CD8-positive, alpha-beta memory T cell (primary cell): ENCODE measurements at regions not wholly inside any gene's neighbourhood (a gene's known extent, or its start where the extent isn't known, plus 50 kb on each side); places are given as distances from the start of the nearest gene placed in this dataset.
A peak's percentile ranks its signal among the peaks of the same experiment; 100 is the strongest.
"Not testable (repeated sequence)": the region's sequence is repeated elsewhere in the genome, so short reads cannot be mapped to it uniquely, and the experiment has no call there.

ENCODE experiments used
- CTCF ChIA-PET: fragments of 350-600 bp; sonication (Branson Sonifier 250); formaldehyde crosslinking; loops from one replicate; lab custom pipeline; 2021; ENCODE audit warnings: antibody characterized with exemption; lab: Charles Lee
- POLR2A ChIA-PET: fragments of 350-600 bp; sonication (Branson Sonifier 250); formaldehyde crosslinking; loops from one replicate; lab custom pipeline; 2021; ENCODE audit warnings: antibody characterized with exemption; lab: Charles Lee
- DNase-seq, 5 donors: peaks; one replicate each; pipeline versions ENCODE4 v3.0.0 to v3.0.0-alpha.2; 2020 to 2022; ENCODE audit warnings: mixed read lengths in 1 of 5
- H3K27ac ChIP-seq: one replicate; pipeline ENCODE4 v1.7.0; 2013; ENCODE audit warnings: low read depth, mild to moderate bottlenecking, low read length, moderate library complexity
- H3K27me3 ChIP-seq: 2 replicates; pipeline ENCODE4 v1.7.0; 2013; ENCODE audit warnings: low read length, mild to moderate bottlenecking; ENCODE audit not compliant: insufficient read depth, poor library complexity, severe bottlenecking
- H3K36me3 ChIP-seq: 2 replicates; pipeline ENCODE4 v1.7.0; 2013; ENCODE audit warnings: mild to moderate bottlenecking, low read length, moderate library complexity; ENCODE audit not compliant: insufficient read depth
- H3K4me1 ChIP-seq: 2 replicates; pipeline ENCODE4 v1.7.0; 2013; ENCODE audit warnings: mild to moderate bottlenecking, low read length, moderate library complexity; ENCODE audit not compliant: insufficient read depth
- H3K4me3 ChIP-seq: 2 replicates; pipeline ENCODE4 v1.7.0; 2013; ENCODE audit warnings: mild to moderate bottlenecking, low read length
- H3K9me3 ChIP-seq: 2 replicates; pipeline ENCODE4 v1.7.0; 2013; ENCODE audit warnings: mild to moderate bottlenecking, low read length
- H3K27ac Mint-ChIP-seq, 8 donors: one replicate each; pipeline ENCODE4 v1.8.0; 2020 to 2021; ENCODE audit warnings: mixed read lengths in 8 of 8, mild to moderate bottlenecking in 6 of 8, inconsistent platforms in 3 of 8, moderate library complexity in 3 of 8
- H3K27me3 Mint-ChIP-seq, 2 donors: one replicate each; pipeline ENCODE4 v1.8.0; 2020 to 2021; ENCODE audit warnings: mixed read lengths in 2 of 2, mild to moderate bottlenecking in 1 of 2, moderate library complexity in 1 of 2
- H3K36me3 Mint-ChIP-seq, 3 donors: one replicate each; pipeline ENCODE4 v1.8.0; 2020 to 2021; ENCODE audit warnings: mixed read lengths in 3 of 3, inconsistent platforms in 1 of 3, mild to moderate bottlenecking in 1 of 3
- H3K4me1 Mint-ChIP-seq, 3 donors: one replicate each; pipeline ENCODE4 v1.8.0; 2020 to 2021; ENCODE audit warnings: mixed read lengths in 3 of 3, inconsistent platforms in 1 of 3, mild to moderate bottlenecking in 1 of 3
- H3K4me3 Mint-ChIP-seq, 7 donors: one replicate each; pipeline ENCODE4 v1.8.0; 2020 to 2021; ENCODE audit warnings: mixed read lengths in 7 of 7, mild to moderate bottlenecking in 6 of 7, moderate library complexity in 4 of 7, inconsistent platforms in 2 of 7
- H3K9me3 Mint-ChIP-seq, 5 donors: one replicate each; pipeline ENCODE4 v1.8.0; 2020 to 2022; ENCODE audit warnings: mixed read lengths in 5 of 5, mild to moderate bottlenecking in 3 of 5, moderate library complexity in 2 of 5, inconsistent platforms in 1 of 5

DNA sequence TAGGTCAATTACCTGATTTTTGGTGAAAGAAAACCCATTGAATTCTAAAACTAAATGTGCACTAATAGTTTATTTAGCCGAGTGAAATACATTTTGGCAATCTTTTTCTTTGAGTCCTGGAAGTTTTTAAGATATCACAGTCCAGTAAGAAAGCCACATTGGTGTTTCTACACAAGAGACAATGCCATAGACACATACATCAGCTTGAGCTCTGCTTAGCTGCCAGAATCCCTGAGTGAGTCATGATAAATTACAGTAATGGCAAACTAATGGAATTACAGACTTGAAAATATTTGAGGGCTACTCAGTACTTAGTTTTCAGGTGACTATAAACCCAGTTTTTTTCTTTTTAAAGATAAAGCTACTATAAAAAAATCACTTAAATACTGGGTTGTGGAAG, 155.4 kb downstream of the OR4C45 start:
- H3K4me3 ChIP-seq = no peak overlapping the region
- Mint-ChIP-seq H3K36me3 (no peaks in the 10 kb centered on the region), H3K27me3 (no peaks in the 10 kb centered on the region), H3K27ac (no peak overlapping the region), H3K4me1 (no peaks in the 10 kb centered on the region), H3K4me3 (no peak overlapping the region), H3K9me3 (peaks cover 4 to 35% (median 19%) of the 10 kb centered on the region in 5 donors)
- ChIA-PET POLR2A (no interaction called here), CTCF (no interaction called here)
- DNase-seq = no peak
- no peaks in the 10 kb centered on the region for H3K36me3 ChIP-seq
- H3K9me3 ChIP-seq = no peaks in the 10 kb centered on the region
- no peaks in the 10 kb centered on the region for H3K27me3 ChIP-seq
- H3K4me1 ChIP-seq = no peaks in the 10 kb centered on the region
- H3K27ac ChIP-seq = no peak overlapping the region

DNA sequence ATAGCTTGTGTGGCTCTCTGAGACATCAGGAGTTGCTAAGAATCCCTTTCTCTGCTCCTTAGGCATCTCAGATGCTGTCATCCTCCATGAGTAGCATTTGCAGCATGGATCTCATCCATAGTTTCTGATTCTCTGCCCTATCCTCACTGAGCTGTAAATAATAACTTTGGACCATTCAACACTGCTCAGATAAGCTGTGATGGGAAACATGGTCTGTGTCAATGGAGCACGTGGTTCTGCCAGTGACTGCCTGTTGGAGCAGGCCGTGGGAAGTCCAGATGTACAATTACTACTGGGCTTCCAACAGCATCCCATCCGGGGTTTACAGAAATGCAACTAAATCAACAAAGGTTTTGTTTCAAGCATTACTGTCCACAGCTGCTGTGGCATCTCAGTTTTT, 160.1 kb downstream of the OR4C45 start:
- no peaks in the 10 kb centered on the region for H3K4me1 Mint-ChIP-seq

DNA sequence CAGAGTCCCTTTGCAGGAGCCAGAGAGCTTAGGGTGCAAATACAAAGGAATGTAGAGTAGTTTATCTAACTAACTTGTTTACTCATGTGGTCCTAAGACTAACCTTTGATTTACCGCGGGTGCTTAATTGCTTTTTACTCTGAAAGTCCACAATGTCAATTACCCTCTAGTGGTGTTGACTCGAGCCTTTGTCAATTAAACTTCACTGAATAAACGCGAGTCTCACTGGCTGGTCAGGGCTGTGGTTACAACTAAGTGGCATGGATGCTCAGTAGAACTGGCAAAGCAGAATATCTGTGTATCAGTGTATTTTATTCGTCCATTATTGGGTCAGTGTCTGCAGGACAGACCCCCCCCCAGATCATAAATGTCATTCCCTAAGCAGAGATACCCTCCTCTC, 181.7 kb downstream of the OR4C45 start:
- Histone ChIP-seq H3K36me3 (no peaks in the 10 kb centered on the region), H3K4me1 (no peaks in the 10 kb centered on the region), H3K4me3 (no peak overlapping the region), H3K9me3 (no peaks in the 10 kb centered on the region), H3K27me3 (no peaks in the 10 kb centered on the region), H3K27ac (no peak overlapping the region)
- Mint-ChIP-seq H3K4me1 (no peaks in the 10 kb centered on the region), H3K9me3 (peaks cover 10 to 41% (median 13%) of the 10 kb centered on the region in 5 donors), H3K4me3 (no peak overlapping the region), H3K27ac (peak overlapping the region in 1 of 8 donors; percentile 56), H3K27me3 (no peaks in the 10 kb centered on the region), H3K36me3 (no peaks in the 10 kb centered on the region)
- CTCF ChIA-PET = no interaction called here
- no peak for DNase-seq
- POLR2A ChIA-PET = no interaction called here

More for the DNA sequence above, 160.1 kb downstream of the OR4C45 start:
- Mint-ChIP-seq H3K36me3 (no peaks in the 10 kb centered on the region), H3K27me3 (no peaks in the 10 kb centered on the region), H3K27ac (no peak overlapping the region), H3K9me3 (peaks cover 2 to 33% (median 21%) of the 10 kb centered on the region in 5 donors), H3K4me3 (no peak overlapping the region)
- ChIA-PET CTCF (no interaction called here), POLR2A (no interaction called here)
- Histone ChIP-seq H3K27me3 (no peaks in the 10 kb centered on the region), H3K27ac (no peak overlapping the region), H3K9me3 (no peaks in the 10 kb centered on the region), H3K4me3 (no peak overlapping the region), H3K36me3 (no peaks in the 10 kb centered on the region), H3K4me1 (no peaks in the 10 kb centered on the region)
- no peak for DNase-seq

DNA sequence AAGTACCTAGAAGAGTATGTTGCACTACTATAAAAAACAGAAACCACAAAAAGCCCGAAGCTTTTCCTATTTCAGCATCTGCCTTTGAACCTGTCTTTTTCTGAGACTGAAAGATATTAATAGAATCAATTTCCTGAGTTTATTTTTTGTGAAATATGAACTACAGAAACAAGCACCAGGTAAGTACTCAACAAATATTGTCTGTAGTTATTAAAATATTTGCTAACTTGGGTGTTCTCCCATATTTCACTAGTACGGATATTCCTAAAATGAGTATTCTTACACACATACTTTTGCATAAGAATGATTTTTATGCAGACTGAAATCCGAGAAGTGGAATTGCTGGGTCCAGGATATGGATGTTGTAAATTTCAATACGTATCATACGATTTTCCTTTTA, 188.0 kb downstream of the OR4C45 start:
- CTCF ChIA-PET = no interaction called here
- no peaks in the 10 kb centered on the region for H3K27me3 Mint-ChIP-seq
- no peaks in the 10 kb centered on the region for H3K36me3 Mint-ChIP-seq
- Histone ChIP-seq H3K4me3 (no peak overlapping the region), H3K36me3 (no peaks in the 10 kb centered on the region), H3K9me3 (no peaks in the 10 kb centered on the region), H3K4me1 (no peaks in the 10 kb centered on the region), H3K27me3 (no peaks in the 10 kb centered on the region), H3K27ac (no peak overlapping the region)
- no peak for DNase-seq
- no peak overlapping the region for H3K27ac Mint-ChIP-seq
- POLR2A ChIA-PET = no interaction called here
- H3K4me1 Mint-ChIP-seq = no peaks in the 10 kb centered on the region
- no peak overlapping the region for H3K4me3 Mint-ChIP-seq
- H3K9me3 Mint-ChIP-seq = peaks cover 4 to 30% (median 10%) of the 10 kb centered on the region in 5 donors

DNA sequence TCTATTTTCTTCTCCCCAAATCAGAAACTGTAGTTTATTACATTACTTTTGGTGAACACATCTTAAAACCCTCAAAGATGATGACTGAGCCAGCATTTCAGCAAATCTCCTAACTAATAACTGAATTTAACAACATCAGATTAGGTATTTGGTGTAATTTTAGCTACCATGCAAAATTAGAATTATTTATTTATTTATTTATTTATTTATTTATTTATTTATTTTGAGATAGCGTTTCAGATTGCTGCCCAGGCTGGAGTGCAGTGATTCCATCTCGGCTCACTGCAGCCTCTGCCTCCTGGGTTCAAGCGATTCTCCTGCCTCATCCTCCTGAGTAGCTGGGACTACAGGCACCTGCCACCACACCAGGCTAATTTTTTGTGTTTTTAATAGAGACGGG, 205.7 kb downstream of the OR4C45 start:
- H3K27ac Mint-ChIP-seq, DNase-seq, H3K4me3 ChIP-seq, H3K36me3 Mint-ChIP-seq, H3K4me3 Mint-ChIP-seq, CTCF ChIA-PET, POLR2A ChIA-PET, H3K36me3 ChIP-seq, H3K4me1 ChIP-seq, H3K27me3 ChIP-seq, H3K4me1 Mint-ChIP-seq, H3K27ac ChIP-seq, H3K9me3 ChIP-seq, H3K27me3 Mint-ChIP-seq: not testable (repeated sequence)
- H3K9me3 Mint-ChIP-seq = peaks cover 7 to 21% (median 16%) of the 10 kb centered on the region in 5 donors

DNA sequence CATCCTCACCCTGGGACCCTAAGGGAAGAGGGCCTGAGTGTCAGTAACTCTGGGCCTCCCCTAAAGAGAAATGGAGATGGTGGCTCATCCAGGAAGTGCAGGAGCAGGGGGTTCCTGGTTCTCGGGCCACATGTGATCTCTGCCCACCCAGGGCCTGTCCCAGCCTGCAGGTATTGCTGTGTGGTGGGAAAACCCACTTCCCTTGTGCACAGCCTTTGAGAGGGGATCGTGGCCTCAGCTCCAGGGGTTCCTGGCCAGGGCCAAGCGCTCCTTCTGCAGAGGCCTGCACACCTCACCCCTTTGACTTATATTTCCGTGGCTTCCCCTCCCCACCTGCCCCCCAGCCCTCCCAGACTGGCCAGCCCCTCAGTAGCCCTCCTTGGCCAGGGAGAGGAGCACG, 213.5 kb downstream of the OR4C45 start:
- no peak overlapping the region for H3K4me3 Mint-ChIP-seq
- peaks cover 0 to 2% (median 0%) of the 10 kb centered on the region in 3 donors for H3K36me3 Mint-ChIP-seq
- H3K4me3 ChIP-seq = no peak overlapping the region
- H3K27me3 Mint-ChIP-seq = no peaks in the 10 kb centered on the region
- ChIA-PET POLR2A (no interaction called here), CTCF (no interaction called here)
- H3K36me3 ChIP-seq = no peaks in the 10 kb centered on the region
- peaks cover 5 to 19% (median 12%) of the 10 kb centered on the region in 5 donors for H3K9me3 Mint-ChIP-seq
- no peak overlapping the region for H3K27ac ChIP-seq
- H3K4me1 ChIP-seq = no peaks in the 10 kb centered on the region
- H3K9me3 ChIP-seq = no peaks in the 10 kb centered on the region
- no peaks in the 10 kb centered on the region for H3K27me3 ChIP-seq
- H3K27ac Mint-ChIP-seq = no peak overlapping the region
- H3K4me1 Mint-ChIP-seq = no peaks in the 10 kb centered on the region
- DNase-seq = no peak

GRCh38 chr11:50246699-50247098, 214.0 kb downstream of the OR4C45 start:
- Mint-ChIP-seq H3K36me3 (peaks cover 0 to 2% (median 0%) of the 10 kb centered on the region in 3 donors), H3K27me3 (no peaks in the 10 kb centered on the region), H3K4me1 (no peaks in the 10 kb centered on the region), H3K9me3 (peaks cover 6 to 17% (median 10%) of the 10 kb centered on the region in 5 donors), H3K27ac (no peak overlapping the region), H3K4me3 (no peak overlapping the region)
- Histone ChIP-seq H3K9me3 (no peaks in the 10 kb centered on the region), H3K27me3 (no peaks in the 10 kb centered on the region), H3K4me3 (no peak overlapping the region), H3K36me3 (no peaks in the 10 kb centered on the region), H3K4me1 (no peaks in the 10 kb centered on the region), H3K27ac (no peak overlapping the region)
- POLR2A ChIA-PET = no interaction called here
- CTCF ChIA-PET = no interaction called here
- DNase-seq = no peak

DNA sequence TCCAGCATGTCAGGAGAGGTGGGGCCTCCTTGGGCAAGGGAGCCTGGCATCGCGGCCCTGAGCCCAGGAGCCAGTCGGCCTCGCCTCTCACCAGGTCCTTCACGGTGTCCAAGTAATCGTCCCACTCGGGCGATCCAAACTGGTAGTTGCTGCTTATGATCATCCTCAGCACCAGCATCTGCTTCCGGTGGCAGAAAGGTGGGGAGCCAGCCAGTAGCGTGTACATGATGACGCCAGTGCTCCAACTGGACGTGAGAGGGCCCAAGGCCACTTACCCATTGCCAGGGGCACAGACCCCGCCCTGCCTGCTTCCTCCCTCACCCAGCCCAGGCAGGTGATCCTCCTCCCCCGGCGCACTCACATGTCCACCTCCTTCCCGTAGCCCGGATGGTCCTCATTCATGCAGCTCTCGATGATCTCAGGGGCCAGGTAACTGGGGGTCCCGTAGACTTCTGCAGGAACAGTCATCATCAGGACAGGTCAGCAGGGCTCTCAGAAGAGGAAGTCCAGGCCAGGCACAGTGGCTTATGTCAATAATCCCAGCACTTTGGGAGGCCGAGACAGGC, 214.7 kb downstream of the OR4C45 start:
- peaks cover 0 to 2% (median 0%) of the 10 kb centered on the region in 3 donors for H3K36me3 Mint-ChIP-seq
- no peak overlapping the region for H3K27ac Mint-ChIP-seq

More for the DNA sequence above, 214.7 kb downstream of the OR4C45 start:
- Histone ChIP-seq H3K27ac (no peak overlapping the region), H3K4me1 (no peaks in the 10 kb centered on the region), H3K4me3 (no peak overlapping the region), H3K27me3 (no peaks in the 10 kb centered on the region), H3K36me3 (no peaks in the 10 kb centered on the region), H3K9me3 (no peaks in the 10 kb centered on the region)
- Mint-ChIP-seq H3K9me3 (peaks cover 6 to 15% (median 9%) of the 10 kb centered on the region in 5 donors), H3K27me3 (no peaks in the 10 kb centered on the region), H3K4me3 (no peak overlapping the region), H3K4me1 (no peaks in the 10 kb centered on the region)
- ChIA-PET CTCF (no interaction called here), POLR2A (no interaction called here)
- no peak for DNase-seq
